H1 (cell line): ENCODE measurements at regions not wholly inside any gene's neighbourhood (a gene's known extent, or its start where the extent isn't known, plus 50 kb on each side); places are given as distances from the start of the nearest gene placed in this dataset.

ENCODE experiments used
- CTCF ChIA-PET: fragments of 300-600 bp; sonication (Branson Sonifier 250); formaldehyde crosslinking; loops from one replicate; lab custom pipeline; 2021; ENCODE audit not compliant: partially characterized antibody; lab: Charles Lee
- POLR2A ChIA-PET: fragments of 300-600 bp; sonication (Branson Sonifier 250); formaldehyde crosslinking; loops from one replicate; lab custom pipeline; 2021; ENCODE audit warnings: inconsistent platforms; ENCODE audit not compliant: partially characterized antibody; lab: Charles Lee
- DNase-seq, 2 experiments: peaks; one replicate each; pipeline versions ENCODE4 v3.0.0 to v3.0.0-alpha.2; 2010 to 2022; ENCODE audit warnings: low spot score in 2 of 2, low read depth in 1 of 2, mixed read lengths in 1 of 2
- FAIRE-seq: peaks from 2 replicates; lab custom pipeline; 2011; peaks lifted over from hg19 to GRCh38; lab: Jason Lieb, UNC
- H2AFZ ChIP-seq: 2 replicates; pipeline ENCODE4 v1.8.1; 2012; ENCODE audit warnings: low read length, inconsistent platforms
- H2AK5ac ChIP-seq: 2 replicates; pipeline ENCODE4 v1.6.1; 2013; ENCODE audit warnings: low read depth, low read length
- H2BK120ac ChIP-seq: replicated peaks from 2 replicates; pipeline ENCODE3; 2013; ENCODE audit warnings: low read depth, low read length, inconsistent platforms
- H2BK12ac ChIP-seq: 2 replicates; pipeline ENCODE4 v1.6.1; 2013; ENCODE audit warnings: low read depth, low read length
- H2BK15ac ChIP-seq: 2 replicates; pipeline ENCODE4 v1.6.1; 2013; ENCODE audit warnings: low read length
- H2BK20ac ChIP-seq: 2 replicates; pipeline ENCODE4 v1.6.1; 2013; ENCODE audit warnings: low read length
- H2BK5ac ChIP-seq: 2 replicates; pipeline ENCODE4 v1.6.1; 2013; ENCODE audit warnings: low read depth, low read length
- H3K14ac ChIP-seq: 2 replicates; pipeline ENCODE4 v1.6.1; 2013; ENCODE audit warnings: inconsistent platforms; ENCODE audit not compliant: insufficient read length
- H3K18ac ChIP-seq: 2 replicates; pipeline ENCODE4 v1.6.1; 2013; ENCODE audit warnings: low read length; ENCODE audit errors: extremely low read depth
- H3K23ac ChIP-seq: 2 replicates; pipeline ENCODE4 v1.6.1; 2013; ENCODE audit warnings: inconsistent platforms; ENCODE audit not compliant: insufficient read length
- H3K23me2 ChIP-seq: 2 replicates; pipeline ENCODE4 v1.6.1; 2013; ENCODE audit warnings: low read depth, low read length
- H3K27ac ChIP-seq: 2 replicates; pipeline ENCODE4 v1.6.1; 2011; ENCODE audit warnings: low read depth, low read length, inconsistent platforms
- H3K27me3 ChIP-seq, 4 experiments: replicated peaks in 1 of 4; 1 replicate in 1 of 4; 2 replicates in 3 of 4; pipeline versions ENCODE4 v1.6.1 to v1.8.1; 2011 to 2013; ENCODE audit warnings: low read length in 3 of 4, mild to moderate bottlenecking in 3 of 4, inconsistent platforms in 2 of 4, mixed read lengths in 2 of 4, moderate library complexity in 1 of 4; ENCODE audit not compliant: control insufficient read depth in 3 of 4, insufficient read depth in 3 of 4; ENCODE audit errors: extremely low read depth in 1 of 4
- H3K36me3 ChIP-seq, 4 experiments: 2 replicates each; pipeline versions ENCODE4 v1.6.1 to v1.8.1; 2011 to 2013; ENCODE audit warnings: mild to moderate bottlenecking in 4 of 4, low read length in 3 of 4, moderate library complexity in 2 of 4, control low read depth in 1 of 4, inconsistent platforms in 1 of 4; ENCODE audit not compliant: insufficient read depth in 4 of 4, control insufficient read depth in 2 of 4
- H3K4ac ChIP-seq: replicated peaks from 2 replicates; pipeline ENCODE3; 2013; ENCODE audit warnings: low read length, low read depth, mixed read lengths, inconsistent platforms; ENCODE audit not compliant: insufficient read length
- H3K4me1 ChIP-seq, 4 experiments: replicated peaks in 1 of 4; 1 replicate in 1 of 4; 2 replicates in 3 of 4; pipeline versions ENCODE4 v1.6.1 to v1.8.1; 2011 to 2013; ENCODE audit warnings: low read length in 3 of 4, inconsistent platforms in 2 of 4, mixed read lengths in 1 of 4; ENCODE audit not compliant: insufficient read depth in 4 of 4, control insufficient read depth in 3 of 4
- H3K4me2 ChIP-seq, 2 experiments: 2 replicates each; pipeline versions ENCODE4 v1.6.1 to v1.8.1; 2011 to 2013; ENCODE audit warnings: low read depth in 2 of 2, low read length in 2 of 2, control low read depth in 1 of 2, inconsistent platforms in 1 of 2, mild to moderate bottlenecking in 1 of 2; ENCODE audit not compliant: insufficient read depth in 1 of 2
- H3K4me3 ChIP-seq, 4 experiments: fragments of 200-600, 300-600 bp in 1 of 4; sonication (generic), shearing (Covaris generic), sonication (Bioruptor Twin) in 1 of 4; 2 replicates each; pipeline versions ENCODE4 v1.5.1 to v1.8.1; 2011 to 2016; ENCODE audit warnings: low read length in 4 of 4, low read depth in 3 of 4, control low read depth in 2 of 4, inconsistent platforms in 2 of 4, mild to moderate bottlenecking in 2 of 4, mixed read lengths in 1 of 4, moderate library complexity in 1 of 4; ENCODE audit not compliant: insufficient read depth in 2 of 4; ENCODE audit errors: extremely low read depth in 1 of 4
- H3K56ac ChIP-seq: replicated peaks from 2 replicates; pipeline ENCODE3; 2013; ENCODE audit warnings: low read depth, mild to moderate bottlenecking, mixed read lengths, low read length, inconsistent platforms; ENCODE audit not compliant: insufficient read length
- H3K79me1 ChIP-seq: 2 replicates; pipeline ENCODE4 v1.6.1; 2013; ENCODE audit warnings: low read depth, low read length, control low read depth
- H3K79me2 ChIP-seq, 2 experiments: 2 replicates each; pipeline versions ENCODE4 v1.6.1 to v1.8.1; 2012 to 2013; ENCODE audit warnings: low read length in 2 of 2, mild to moderate bottlenecking in 2 of 2, inconsistent platforms in 1 of 2; ENCODE audit not compliant: insufficient read depth in 2 of 2, control insufficient read depth in 1 of 2
- H3K9ac ChIP-seq, 4 experiments: replicated peaks in 1 of 4; 1 replicate in 1 of 4; 2 replicates in 3 of 4; pipeline versions ENCODE4 v1.6.1 to v1.8.1; 2011 to 2013; ENCODE audit warnings: low read depth in 3 of 4, low read length in 3 of 4, control low read depth in 2 of 4, mild to moderate bottlenecking in 2 of 4, moderate library complexity in 2 of 4, inconsistent platforms in 1 of 4; ENCODE audit errors: extremely low read depth in 1 of 4
- H3K9me3 ChIP-seq, 2 experiments: 2 replicates each; pipeline versions ENCODE4 v1.6.1 to v1.8.1; 2012 to 2013; ENCODE audit warnings: mild to moderate bottlenecking in 2 of 2, moderate library complexity in 2 of 2, control low read depth in 1 of 2, inconsistent platforms in 1 of 2, low read depth in 1 of 2, low read length in 1 of 2, mixed read lengths in 1 of 2; ENCODE audit not compliant: insufficient read depth in 2 of 2
- H4K20me1 ChIP-seq, 2 experiments: replicated peaks in 1 of 2; 2 replicates each; pipeline versions ENCODE3 to v1.8.1; 2011 to 2013; ENCODE audit warnings: inconsistent platforms in 2 of 2, low read length in 2 of 2, mild to moderate bottlenecking in 1 of 2; ENCODE audit not compliant: insufficient read depth in 2 of 2, control insufficient read depth in 1 of 2
- H4K5ac ChIP-seq: 2 replicates; pipeline ENCODE4 v1.6.1; 2013; ENCODE audit warnings: low read length, low read depth, mixed read lengths, inconsistent platforms; ENCODE audit not compliant: insufficient read length
- H4K8ac ChIP-seq: 2 replicates; pipeline ENCODE4 v1.8.0; 2013; ENCODE audit warnings: mild to moderate bottlenecking, moderate library complexity, low read length, inconsistent platforms; ENCODE audit not compliant: insufficient read depth; ENCODE audit errors: extremely low read depth
- H4K91ac ChIP-seq: replicated peaks from 2 replicates; pipeline ENCODE3; 2013; ENCODE audit warnings: low read length, mixed read lengths, inconsistent platforms; ENCODE audit not compliant: insufficient read length
- JUN ChIP-seq: IDR thresholded peaks from 2 replicates; pipeline ENCODE4 v1.6.1; 2011; ENCODE audit warnings: low read depth, mild to moderate bottlenecking, improper control_type of control experiment, low read length
- WGBS, 2 experiments: shearing (Covaris generic) in 1 of 2; methylation state at CpG; one replicate each; pipeline versions ENCODE4 v1.1.6 to v1.1.7; 2013 to 2015; ENCODE audit warnings: low lambda C conversion rate in 2 of 2, mixed read lengths in 2 of 2, inconsistent platforms in 1 of 2, low coverage in 1 of 2, missing lambda C conversion rate in 1 of 2; ENCODE audit not compliant: insufficient replicate concordance in 2 of 2, insufficient coverage in 1 of 2, insufficient read length in 1 of 2; ENCODE audit errors: extremely low coverage in 1 of 2, missing lambda C conversion rate in 1 of 2; 5-methylcytosine and 5-hydroxymethylcytosine counted together

DNA sequence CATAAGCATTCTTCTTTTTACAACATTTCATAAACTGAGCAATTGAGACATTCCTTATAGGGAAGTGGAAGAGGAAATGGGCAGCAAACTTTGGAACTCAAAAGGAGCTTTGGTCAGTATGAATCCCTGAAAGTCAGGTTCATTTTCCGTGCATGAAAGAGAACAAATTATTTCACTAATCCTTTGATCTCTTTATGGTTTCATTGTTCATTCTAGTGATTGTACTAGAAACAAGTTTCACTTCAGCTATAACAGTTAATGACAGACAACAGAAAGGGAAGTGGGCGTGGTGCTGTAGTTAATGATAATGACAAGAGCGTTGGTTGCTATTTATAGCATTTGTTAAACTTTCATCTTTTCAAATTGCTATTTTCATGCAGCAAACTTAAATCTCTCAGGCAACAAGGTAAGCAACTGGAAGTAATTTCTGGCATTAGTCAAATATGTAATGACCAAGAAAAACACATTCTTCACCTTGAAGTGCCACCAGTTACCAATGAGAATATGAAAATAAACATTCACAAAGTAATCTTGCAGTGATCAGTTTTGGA lies 98.4 kb downstream of the AREG start:
- WGBS, 2 experiments = 86% methylated on average over 3 of the region's 3 CpGs; no CpG with 5 or more reads in 1 of the 2 experiments
- H3K9ac ChIP-seq = no peak overlapping the region
- H3K79me1 ChIP-seq = no peaks in the 10 kb centered on the region
- no peak overlapping the region for H3K4me2 ChIP-seq
- H4K8ac ChIP-seq = no peak overlapping the region
- FAIRE-seq (no peak), DNase-seq (no peak)
- H2BK5ac ChIP-seq = no peak overlapping the region
- H2AFZ ChIP-seq = no peak overlapping the region
- no peak overlapping the region for H3K23ac ChIP-seq
- H2BK20ac ChIP-seq = no peak overlapping the region
- no peak overlapping the region for H2BK15ac ChIP-seq
- no peak overlapping the region for H3K56ac ChIP-seq
- H2AK5ac ChIP-seq = no peak overlapping the region
- H3K18ac ChIP-seq = no peak overlapping the region
- H3K36me3 ChIP-seq = no peaks in the 10 kb centered on the region
- H3K9me3 ChIP-seq = no peaks in the 10 kb centered on the region
- no peak overlapping the region for H3K14ac ChIP-seq
- peaks cover 0 to 8% (median 2%) of the 10 kb centered on the region in 4 experiments; a peak in 3 of 7 replicates for H3K4me1 ChIP-seq
- no peak overlapping the region for H3K4me3 ChIP-seq
- H3K23me2 ChIP-seq = no peaks in the 10 kb centered on the region
- no peak overlapping the region for H3K27ac ChIP-seq
- H4K91ac ChIP-seq = no peak overlapping the region
- ChIA-PET CTCF (interaction anchor here (1.1 to 3.2 kb wide), 4 partner anchors 10 to 186 kb away, joined by 3 to 14 read pairs (median 5); no protein-coding TSS in a partner anchor), POLR2A (no interaction called here)
- TF ChIP-seq JUN = no peak
- H2BK12ac ChIP-seq = no peak overlapping the region
- no peaks in the 10 kb centered on the region for H3K27me3 ChIP-seq
- no peak overlapping the region for H3K4ac ChIP-seq
- H4K20me1 ChIP-seq = no peaks in the 10 kb centered on the region
- no peak overlapping the region for H2BK120ac ChIP-seq
- H3K79me2 ChIP-seq = no peaks in the 10 kb centered on the region
- no peak overlapping the region for H4K5ac ChIP-seq
